ENCODE measurements at regions not wholly inside any gene's neighbourhood (a gene's known extent, or its start where the extent isn't known, plus 50 kb on each side); places are given as distances from the start of the nearest gene placed in this dataset.

- no peak for TF ChIP-seq TAF1 (IDR thresholded peaks at IDR 0.05; ENCODE audit: borderline replicate concordance, low read depth, low read length)
- no peak for TF ChIP-seq POLR2A (IDR thresholded peaks at IDR 0.05; ENCODE audit: low read depth, low read length)
- no peak for TF ChIP-seq POLR2AphosphoS5 (IDR thresholded peaks at IDR 0.05; ENCODE audit: low read depth, low read length)
- FAIRE-seq = no peak
These were observed 129.7 kb downstream of the EFNB2 start for GRCh38 chr13:106405731-106406130.

GRCh38 chr13:106403280-106403679 lies 132.2 kb downstream of the EFNB2 start:
- DNase-seq (ENCODE audit: insufficient read length) (no peak), FAIRE-seq (no peak)
- no peak for TF ChIP-seq TAF1 (IDR thresholded peaks at IDR 0.05; ENCODE audit: borderline replicate concordance, low read depth, low read length)
- no peak for TF ChIP-seq POLR2AphosphoS5 (IDR thresholded peaks at IDR 0.05; ENCODE audit: low read depth, low read length)
- TF ChIP-seq POLR2A (IDR thresholded peaks at IDR 0.05; ENCODE audit: low read depth, low read length) = no peak

More at GRCh38 chr13:106405731-106406130, 129.7 kb downstream of the EFNB2 start:
- no peak for DNase-seq (ENCODE audit: insufficient read length)

DNA sequence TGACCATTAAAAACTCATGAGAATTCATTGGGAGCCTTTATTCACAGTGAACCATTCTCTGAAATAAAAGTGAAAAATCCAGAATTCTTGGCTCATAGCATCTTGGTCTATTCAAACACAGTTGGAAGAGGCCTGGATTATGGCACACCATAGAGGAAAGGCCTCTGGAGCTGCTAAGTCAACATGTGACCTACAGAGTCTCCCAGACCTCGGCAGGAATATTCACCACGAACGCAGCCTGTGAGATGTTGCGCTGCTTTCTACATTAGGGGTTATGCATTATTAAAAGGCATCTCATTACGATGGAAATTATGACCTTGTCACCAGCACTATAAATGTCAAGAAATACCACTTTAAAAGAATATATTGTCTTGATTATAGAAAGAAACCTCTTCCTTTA lies 132.6 kb downstream of the EFNB2 start:
- no peak for TF ChIP-seq TAF1 (IDR thresholded peaks at IDR 0.05; ENCODE audit: borderline replicate concordance, low read depth, low read length)
- TF ChIP-seq POLR2A (IDR thresholded peaks at IDR 0.05; ENCODE audit: low read depth, low read length) = no peak
- no peak for TF ChIP-seq POLR2AphosphoS5 (IDR thresholded peaks at IDR 0.05; ENCODE audit: low read depth, low read length)
- DNase-seq (ENCODE audit: insufficient read length) (no peak), FAIRE-seq (no peak)

DNA sequence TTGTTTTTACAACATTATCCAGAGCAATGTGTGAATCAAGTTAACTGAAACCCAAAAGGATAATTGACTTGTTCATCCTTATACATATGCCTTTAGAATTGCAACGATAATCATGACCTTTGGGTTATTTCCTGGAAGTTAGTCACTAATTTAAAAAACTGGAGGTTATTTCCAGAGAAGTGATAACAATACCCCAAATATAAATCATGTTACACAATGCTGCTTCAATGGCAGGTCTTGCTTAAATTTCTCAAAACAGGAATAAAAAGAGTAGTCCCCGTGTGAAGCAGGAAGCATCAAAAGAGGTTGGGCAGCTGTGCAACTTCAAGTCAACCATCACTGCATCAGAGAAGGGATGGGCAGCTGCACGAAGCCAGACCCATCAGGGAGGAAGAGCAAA lies 134.4 kb downstream of the EFNB2 start:
- DNase-seq (ENCODE audit: insufficient read length) = no peak
- TF ChIP-seq POLR2AphosphoS5 (IDR thresholded peaks at IDR 0.05; ENCODE audit: low read depth, low read length) (no peak), POLR2A (IDR thresholded peaks at IDR 0.05; ENCODE audit: low read depth, low read length) (no peak), TAF1 (IDR thresholded peaks at IDR 0.05; ENCODE audit: borderline replicate concordance, low read depth, low read length) (no peak)
- FAIRE-seq = no peak

GRCh38 chr13:106400289-106400688 lies 135.2 kb downstream of the EFNB2 start:
- FAIRE-seq = no peak
- no peak for DNase-seq (ENCODE audit: insufficient read length)
- TF ChIP-seq POLR2AphosphoS5 (IDR thresholded peaks at IDR 0.05; ENCODE audit: low read depth, low read length) = no peak
- no peak for TF ChIP-seq TAF1 (IDR thresholded peaks at IDR 0.05; ENCODE audit: borderline replicate concordance, low read depth, low read length)
- no peak for TF ChIP-seq POLR2A (IDR thresholded peaks at IDR 0.05; ENCODE audit: low read depth, low read length)

GRCh38 chr13:106398289-106398688 lies 137.2 kb downstream of the EFNB2 start:
- no peak for DNase-seq (ENCODE audit: insufficient read length)
- FAIRE-seq = no peak
- TF ChIP-seq TAF1 (IDR thresholded peaks at IDR 0.05; ENCODE audit: borderline replicate concordance, low read depth, low read length) = no peak
- TF ChIP-seq POLR2AphosphoS5 (IDR thresholded peaks at IDR 0.05; ENCODE audit: low read depth, low read length) = no peak
- TF ChIP-seq POLR2A (IDR thresholded peaks at IDR 0.05; ENCODE audit: low read depth, low read length) = no peak

DNA sequence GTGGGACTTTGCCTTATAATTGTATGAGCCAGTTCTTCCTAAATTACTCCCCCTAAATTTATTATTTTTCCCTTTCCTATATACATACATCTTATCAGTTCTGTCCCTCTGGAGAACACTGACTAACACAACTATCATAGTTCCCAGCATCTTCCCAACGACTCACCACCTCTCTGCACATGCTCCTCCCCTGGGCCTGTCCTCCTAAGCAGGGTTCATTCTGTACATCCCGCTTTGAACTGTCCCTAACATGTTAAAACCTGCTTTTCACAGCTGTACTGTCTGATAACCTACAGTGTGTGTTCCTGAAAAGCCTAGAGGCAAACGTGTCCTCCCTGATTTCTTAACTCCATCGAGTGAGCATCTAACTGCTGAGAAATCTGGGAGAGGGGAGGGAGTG lies 141.7 kb downstream of the EFNB2 start:
- FAIRE-seq (no peak), DNase-seq (ENCODE audit: insufficient read length) (no peak)
- TF ChIP-seq POLR2A (IDR thresholded peaks at IDR 0.05; ENCODE audit: low read depth, low read length) (no peak), POLR2AphosphoS5 (IDR thresholded peaks at IDR 0.05; ENCODE audit: low read depth, low read length) (no peak), TAF1 (IDR thresholded peaks at IDR 0.05; ENCODE audit: borderline replicate concordance, low read depth, low read length) (no peak)

DNA sequence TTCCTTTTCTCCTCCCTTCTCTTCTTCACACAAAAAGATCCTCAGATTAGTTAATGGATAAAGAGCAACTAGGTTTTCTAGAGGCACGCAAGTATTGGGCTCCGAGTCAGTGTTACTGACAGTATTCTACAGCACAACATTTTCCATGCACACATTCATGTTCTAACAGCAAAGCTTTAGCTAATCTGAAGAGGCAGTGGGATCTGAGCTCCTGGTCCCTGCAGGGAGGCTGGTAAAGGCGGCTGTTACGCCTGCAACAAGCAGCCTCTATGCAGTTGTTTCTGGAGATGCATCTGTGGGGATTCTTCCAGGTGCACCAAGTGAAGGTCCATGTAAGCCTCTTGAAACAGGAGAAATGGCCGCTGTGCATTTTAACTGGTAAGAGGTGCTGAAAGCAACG lies 143.8 kb downstream of the EFNB2 start:
- no peak for TF ChIP-seq POLR2AphosphoS5 (IDR thresholded peaks at IDR 0.05; ENCODE audit: low read depth, low read length)
- TF ChIP-seq POLR2A (IDR thresholded peaks at IDR 0.05; ENCODE audit: low read depth, low read length) = no peak
- TF ChIP-seq TAF1 (IDR thresholded peaks at IDR 0.05; ENCODE audit: borderline replicate concordance, low read depth, low read length) = no peak
- no peak for FAIRE-seq
- DNase-seq (ENCODE audit: insufficient read length) = no peak

- FAIRE-seq = no peak
- no peak for DNase-seq (ENCODE audit: insufficient read length)
- TF ChIP-seq POLR2AphosphoS5 (IDR thresholded peaks at IDR 0.05; ENCODE audit: low read depth, low read length) (no peak), POLR2A (IDR thresholded peaks at IDR 0.05; ENCODE audit: low read depth, low read length) (no peak), TAF1 (IDR thresholded peaks at IDR 0.05; ENCODE audit: borderline replicate concordance, low read depth, low read length) (no peak)
These were observed 144.2 kb downstream of the EFNB2 start for GRCh38 chr13:106391271-106391670.

- TF ChIP-seq POLR2AphosphoS5 (IDR thresholded peaks at IDR 0.05; ENCODE audit: low read depth, low read length) = no peak
- TF ChIP-seq TAF1 (IDR thresholded peaks at IDR 0.05; ENCODE audit: borderline replicate concordance, low read depth, low read length) = no peak
- no peak for TF ChIP-seq POLR2A (IDR thresholded peaks at IDR 0.05; ENCODE audit: low read depth, low read length)
- DNase-seq (ENCODE audit: insufficient read length) (no peak), FAIRE-seq (no peak)
These were observed 145.1 kb downstream of the EFNB2 start for GRCh38 chr13:106390367-106390766.

DNA sequence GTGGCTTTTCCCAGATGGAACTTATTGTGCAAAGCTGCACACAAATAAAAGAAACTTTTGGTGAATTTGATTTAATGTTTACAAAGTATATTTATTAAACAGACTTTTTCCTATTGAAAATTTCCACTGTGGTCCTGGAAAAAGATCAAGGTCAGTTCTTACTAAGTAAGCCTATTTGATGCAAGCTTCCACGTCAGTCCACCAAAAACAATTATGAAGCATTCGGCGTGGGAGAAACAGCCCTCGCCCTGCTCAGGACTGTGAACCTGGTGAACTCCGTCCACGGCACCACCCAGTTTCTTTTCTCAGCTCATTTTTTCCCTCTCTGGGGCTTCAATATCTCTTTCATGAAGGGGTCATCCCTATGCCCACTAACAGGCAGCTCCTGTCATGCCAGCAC lies 149.8 kb downstream of the EFNB2 start:
- DNase-seq (ENCODE audit: insufficient read length) (no peak), FAIRE-seq (no peak)
- TF ChIP-seq TAF1 (IDR thresholded peaks at IDR 0.05; ENCODE audit: borderline replicate concordance, low read depth, low read length) (no peak), POLR2AphosphoS5 (IDR thresholded peaks at IDR 0.05; ENCODE audit: low read depth, low read length) (no peak), POLR2A (IDR thresholded peaks at IDR 0.05; ENCODE audit: low read depth, low read length) (no peak)

GRCh38 chr13:106384516-106384915 lies 150.9 kb downstream of the EFNB2 start:
- TF ChIP-seq POLR2A (IDR thresholded peaks at IDR 0.05; ENCODE audit: low read depth, low read length) = no peak
- TF ChIP-seq POLR2AphosphoS5 (IDR thresholded peaks at IDR 0.05; ENCODE audit: low read depth, low read length) = no peak
- no peak for TF ChIP-seq TAF1 (IDR thresholded peaks at IDR 0.05; ENCODE audit: borderline replicate concordance, low read depth, low read length)
- DNase-seq (ENCODE audit: insufficient read length) (no peak), FAIRE-seq (no peak)

- DNase-seq (ENCODE audit: insufficient read length) = no peak
- no peak for FAIRE-seq
- TF ChIP-seq POLR2AphosphoS5 (IDR thresholded peaks at IDR 0.05; ENCODE audit: low read depth, low read length) = no peak
- TF ChIP-seq POLR2A (IDR thresholded peaks at IDR 0.05; ENCODE audit: low read depth, low read length) = no peak
- TF ChIP-seq TAF1 (IDR thresholded peaks at IDR 0.05; ENCODE audit: borderline replicate concordance, low read depth, low read length) = no peak
These were observed 151.7 kb downstream of the EFNB2 start for GRCh38 chr13:106383791-106384190.

Data from GM12892 (cell line).